ENCODE measurements at regions not wholly inside any gene's neighbourhood (a gene's known extent, or its start where the extent isn't known, plus 50 kb on each side); places are given as distances from the start of the nearest gene placed in this dataset.
A peak's percentile ranks its signal among the peaks of the same experiment; 100 is the strongest.

GRCh38 chr22:48644997-48645396, 1182.7 kb downstream of the BRD1 start:
- ChIA-PET CTCF (no interaction called here), POLR2A (no interaction called here)
- no TSS peak for BruUV-seq (replicated peaks)
- no peak overlapping the region for H3K27ac ChIP-seq (ENCODE audit: low read length)
- no peaks in the 10 kb centered on the region for H3K4me1 ChIP-seq (ENCODE audit: control insufficient read depth, insufficient read depth, low read length)
- ATAC-seq (no peak), DNase-seq (ENCODE audit: low read depth, low spot score) (no peak)
- in situ Hi-C loops (cut with HindIII; ENCODE audit: low pct_unique_long_range_greater_than_20kb, low sequenced_read_pairs), result no loop called here
- H3K36me3 ChIP-seq (ENCODE audit: control insufficient read depth, insufficient read depth, low read length), result no peaks in the 10 kb centered on the region
- H3K9me3 ChIP-seq (ENCODE audit: control insufficient read depth, insufficient read depth, low read depth, low read length), result no peaks in the 10 kb centered on the region
- intact Hi-C loops (cut with micrococcal nuclease; ENCODE audit: unreplicated experiment), result no loop called here
- TF ChIP-seq, protein P1, sequence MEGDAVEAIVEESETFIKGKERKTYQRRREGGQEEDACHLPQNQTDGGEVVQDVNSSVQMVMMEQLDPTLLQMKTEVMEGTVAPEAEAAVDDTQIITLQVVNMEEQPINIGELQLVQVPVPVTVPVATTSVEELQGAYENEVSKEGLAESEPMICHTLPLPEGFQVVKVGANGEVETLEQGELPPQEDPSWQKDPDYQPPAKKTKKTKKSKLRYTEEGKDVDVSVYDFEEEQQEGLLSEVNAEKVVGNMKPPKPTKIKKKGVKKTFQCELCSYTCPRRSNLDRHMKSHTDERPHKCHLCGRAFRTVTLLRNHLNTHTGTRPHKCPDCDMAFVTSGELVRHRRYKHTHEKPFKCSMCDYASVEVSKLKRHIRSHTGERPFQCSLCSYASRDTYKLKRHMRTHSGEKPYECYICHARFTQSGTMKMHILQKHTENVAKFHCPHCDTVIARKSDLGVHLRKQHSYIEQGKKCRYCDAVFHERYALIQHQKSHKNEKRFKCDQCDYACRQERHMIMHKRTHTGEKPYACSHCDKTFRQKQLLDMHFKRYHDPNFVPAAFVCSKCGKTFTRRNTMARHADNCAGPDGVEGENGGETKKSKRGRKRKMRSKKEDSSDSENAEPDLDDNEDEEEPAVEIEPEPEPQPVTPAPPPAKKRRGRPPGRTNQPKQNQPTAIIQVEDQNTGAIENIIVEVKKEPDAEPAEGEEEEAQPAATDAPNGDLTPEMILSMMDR (IDR thresholded peaks at IDR 0.05), result no peak
- no peak for TF ChIP-seq POLR2AphosphoS5 (IDR thresholded peaks at IDR 0.05; ENCODE audit: low read depth, low read length)
- TF ChIP-seq REST (IDR thresholded peaks at IDR 0.05; ENCODE audit: insufficient read depth in 1 of 2, low read depth in 2 of 2, low read length in 1 of 2), result no peak
- no peak for TF ChIP-seq TCF7L2 (IDR thresholded peaks at IDR 0.05; ENCODE audit: low read depth, low read length)
- no peak for TF ChIP-seq SIN3A (IDR thresholded peaks at IDR 0.05; ENCODE audit: borderline replicate concordance, insufficient read depth, low read depth, low read length)
- no peak overlapping the region for H3K4me3 ChIP-seq (ENCODE audit: low read depth in 2 of 2, low read length in 2 of 2)
- no peaks in the 10 kb centered on the region; the same call in 1 of the 2 replicates for H3K27me3 ChIP-seq (ENCODE audit: control insufficient read depth, insufficient read depth, low read length)

GRCh38 chr22:48644108-48644507, 1183.6 kb downstream of the BRD1 start:
- Histone ChIP-seq H3K36me3 (ENCODE audit: control insufficient read depth, insufficient read depth, low read length) (no peaks in the 10 kb centered on the region), H3K4me1 (ENCODE audit: control insufficient read depth, insufficient read depth, low read length) (no peaks in the 10 kb centered on the region), H3K9me3 (ENCODE audit: control insufficient read depth, insufficient read depth, low read depth, low read length) (no peaks in the 10 kb centered on the region), H3K27me3 (ENCODE audit: control insufficient read depth, insufficient read depth, low read length) (no peaks in the 10 kb centered on the region; the same call in 1 of the 2 replicates), H3K4me3 (ENCODE audit: low read depth in 2 of 2, low read length in 2 of 2) (no peak overlapping the region), H3K27ac (ENCODE audit: low read length) (no peak overlapping the region)
- intact Hi-C loops (cut with micrococcal nuclease; ENCODE audit: unreplicated experiment), result no loop called here
- ATAC-seq, result no peak
- POLR2A ChIA-PET, result no interaction called here
- no TSS peak for BruUV-seq (replicated peaks)
- in situ Hi-C loops (cut with HindIII; ENCODE audit: low pct_unique_long_range_greater_than_20kb, low sequenced_read_pairs), result no loop called here
- CTCF ChIA-PET, result no interaction called here
- TF ChIP-seq POLR2AphosphoS5 (IDR thresholded peaks at IDR 0.05; ENCODE audit: low read depth, low read length) (no peak), REST (IDR thresholded peaks at IDR 0.05; ENCODE audit: insufficient read depth in 1 of 2, low read depth in 2 of 2, low read length in 1 of 2) (peak; percentile 70 to 85), SIN3A (IDR thresholded peaks at IDR 0.05; ENCODE audit: borderline replicate concordance, insufficient read depth, low read depth, low read length) (no peak)
- DNase-seq (ENCODE audit: low read depth, low spot score), result no peak

Data from Panc1 (cell line).